A549 (cell line): ENCODE measurements at regions not wholly inside any gene's neighbourhood (a gene's known extent, or its start where the extent isn't known, plus 50 kb on each side); places are given as distances from the start of the nearest gene placed in this dataset.

Experiments used
- ATAC-seq, 2 experiments: fragments of 200-7000 bp in 1 of 2; fragments of >200 bp in 1 of 2; cut with Nextera tagmentation in 1 of 2; cut with Tn5 transposase in 1 of 2; 3 replicates each; pipeline versions ENCODE4 v1.8.0 to v1.9.1; 2018 to 2020; ENCODE audit warnings: mild to moderate bottlenecking in 1 of 2, moderate library complexity in 1 of 2
- CTCF ChIA-PET: fragments of 300-600 bp; sonication (Branson Sonifier 250); formaldehyde crosslinking; extraction: SDS; loops from one replicate; lab custom pipeline; 2021; ENCODE audit warnings: antibody characterized with exemption, inconsistent platforms; lab: Yijun Ruan, JAX
- POLR2A ChIA-PET: fragments of 350-600 bp; formaldehyde crosslinking; extraction: SDS; loops from one replicate; lab custom pipeline; 2021; ENCODE audit warnings: antibody characterized with exemption, inconsistent platforms; lab: Yijun Ruan, JAX
- DNase-seq, 2 experiments: peaks; one replicate each; pipeline versions ENCODE4 v3.0.0 to v3.0.0-alpha.2; 2011 to 2016; ENCODE audit warnings: low read depth in 1 of 2, low spot score in 1 of 2
- FAIRE-seq: peaks from 2 replicates; lab custom pipeline; 2011; peaks lifted over from hg19 to GRCh38; lab: Jason Lieb, UNC
- H3K27ac ChIP-seq, 2 experiments: fragments of >200 bp; sonication (Bioruptor Twin); formaldehyde crosslinking; 3 replicates each; pipeline ENCODE4 v1.5.1; 2016 to 2017
- H3K4me1 ChIP-seq: fragments of >200 bp; sonication (Bioruptor Twin); formaldehyde crosslinking; 3 replicates; pipeline ENCODE4 v1.6.1; 2016
- H3K4me2 ChIP-seq: fragments of >200 bp; sonication (Bioruptor Twin); formaldehyde crosslinking; 3 replicates; pipeline ENCODE4 v1.6.1; 2016
- H3K4me3 ChIP-seq: fragments of >200 bp; sonication (Bioruptor Twin); formaldehyde crosslinking; 3 replicates; pipeline ENCODE4 v1.5.1; 2016
- H3K9me3 ChIP-seq: fragments of >200 bp; sonication (Bioruptor Twin); formaldehyde crosslinking; 3 replicates; pipeline ENCODE4 v1.6.1; 2016
- CTCF ChIP-seq: fragments of >200 bp; sonication (Bioruptor Twin); formaldehyde crosslinking; IDR thresholded peaks from 3 replicates; pipeline ENCODE4 v1.5.1; 2016
- EP300 ChIP-seq, 2 experiments: fragments of >200 bp; sonication (Bioruptor Twin); formaldehyde crosslinking; IDR thresholded peaks; 2 replicates in 1 of 2; 3 replicates in 1 of 2; pipeline ENCODE4 v1.6.1; 2016 to 2017
- ESRRA ChIP-seq: fragments of 150-350 bp; IDR thresholded peaks from 2 replicates; pipeline ENCODE4 v1.6.1; 2014; ENCODE audit warnings: mild to moderate bottlenecking, low read length, borderline replicate concordance
- FOXS1 ChIP-seq: fragments of 250-450 bp; sonication (Bioruptor Pico); IDR thresholded peaks from 2 replicates; pipeline ENCODE4 v1.5.0; 2020; ENCODE audit warnings: mild to moderate bottlenecking, moderate library complexity
- HOXA7 ChIP-seq: fragments of 250-450 bp; sonication (Bioruptor Pico); IDR thresholded peaks from 2 replicates; pipeline ENCODE4 v1.5.0; 2020; ENCODE audit warnings: mild to moderate bottlenecking, moderate library complexity
- HOXB13 ChIP-seq: fragments of 250-450 bp; sonication (Bioruptor Pico); IDR thresholded peaks from 2 replicates; pipeline ENCODE4 v1.5.0; 2020; ENCODE audit warnings: low read depth, mild to moderate bottlenecking, moderate library complexity
- JUN ChIP-seq, 2 experiments: fragments of >200 bp; sonication (Bioruptor Twin); formaldehyde crosslinking; IDR thresholded peaks; 2 replicates in 1 of 2; 3 replicates in 1 of 2; pipeline ENCODE4 v1.6.1; 2016 to 2017
- JUNB ChIP-seq: fragments of >200 bp; sonication (Bioruptor Twin); formaldehyde crosslinking; IDR thresholded peaks from 2 replicates; pipeline ENCODE4 v1.6.1; 2016
- KDM5A ChIP-seq: fragments of 200-600 bp; sonication (generic); IDR thresholded peaks from 2 replicates; pipeline ENCODE4 v1.6.1; 2016; ENCODE audit warnings: antibody characterized with exemption, mild to moderate bottlenecking
- NFE2L2 ChIP-seq: fragments of 150-350 bp; conservative IDR thresholded peaks from 2 replicates; pipeline ENCODE4 v1.6.1; 2014; ENCODE audit warnings: low read length
- NPAS2 ChIP-seq: fragments of 250-450 bp; sonication (Bioruptor Pico); IDR thresholded peaks from 2 replicates; pipeline ENCODE4 v1.8.0; 2022; ENCODE audit warnings: mild to moderate bottlenecking, moderate library complexity, borderline replicate concordance
- NR3C1 ChIP-seq: fragments of >200 bp; sonication (Bioruptor Twin); formaldehyde crosslinking; IDR thresholded peaks from 3 replicates; pipeline ENCODE4 v1.6.1; 2017
- PBX3 ChIP-seq: IDR thresholded peaks from 2 replicates; pipeline ENCODE4 v1.6.1; 2012
- POLR2A ChIP-seq: IDR thresholded peaks from 2 replicates; pipeline ENCODE4 v1.6.1; 2012; ENCODE audit warnings: mild to moderate bottlenecking, low read length
- TFCP2L1 ChIP-seq: fragments of 250-450 bp; sonication (Bioruptor Pico); IDR thresholded peaks from 2 replicates; pipeline ENCODE4 v1.5.0; 2021; ENCODE audit warnings: mild to moderate bottlenecking
- USF2 ChIP-seq: fragments of 450-650 bp; IDR thresholded peaks from 2 replicates; pipeline ENCODE4 v1.6.1; 2014; ENCODE audit warnings: antibody characterized with exemption
- WGBS: methylation state at CpG from one replicate; pipeline ENCODE4 v1.1.6; 2017; ENCODE audit errors: missing lambda C conversion rate; 5-methylcytosine and 5-hydroxymethylcytosine counted together

DNA sequence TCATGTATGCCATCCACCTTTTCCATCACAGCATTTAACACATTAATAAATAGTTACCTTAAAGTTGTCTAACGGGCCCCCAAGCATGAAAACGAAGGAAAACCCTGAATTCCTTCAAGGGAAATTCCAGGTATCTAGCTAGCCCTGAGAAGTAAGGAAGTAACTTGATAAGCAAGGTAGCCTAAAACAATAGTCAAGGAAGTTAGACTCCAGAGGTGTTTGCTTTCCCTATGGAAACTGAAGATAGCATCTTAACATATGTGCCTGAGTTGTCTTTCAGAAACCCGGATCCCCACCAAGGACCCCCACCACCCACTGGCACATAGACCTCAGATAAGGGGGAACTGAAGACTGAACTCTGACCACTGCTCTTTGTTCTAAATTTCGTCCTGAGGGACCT is 127.4 kb downstream of the TBXT start:
- 0 out of 3 replicates have a peak, but pooled peaks cover under 1% of the 10 kb centered on the region for H3K4me1 ChIP-seq
- no peak overlapping the region for H3K4me2 ChIP-seq
- POLR2A ChIA-PET, result no interaction called here
- H3K4me3 ChIP-seq, result no peak overlapping the region
- CTCF ChIA-PET, result interaction anchor here (0.6 kb wide), 1 partner anchor 72 kb away, joined by 4 read pairs; no protein-coding TSS in a partner anchor
- TF ChIP-seq TFCP2L1, result no peak
- no peak for TF ChIP-seq NR3C1
- TF ChIP-seq HOXA7 (CRISPR knock-in tag), result no peak
- no peak for TF ChIP-seq JUNB
- no peak for TF ChIP-seq NPAS2 (CRISPR knock-in tag)
- no peak for TF ChIP-seq EP300 (IDR thresholded peaks at IDR 0.05)
- no peak for TF ChIP-seq HOXB13
- DNase-seq, result no peak
- ATAC-seq, result no peak
- H3K9me3 ChIP-seq, result no peaks in the 10 kb centered on the region; the same call in 2 of the 3 replicates
- WGBS, result 70% methylated on average over 4 of the region's 4 CpGs
- FAIRE-seq, result no peak
- no peak overlapping the region for H3K27ac ChIP-seq

DNA sequence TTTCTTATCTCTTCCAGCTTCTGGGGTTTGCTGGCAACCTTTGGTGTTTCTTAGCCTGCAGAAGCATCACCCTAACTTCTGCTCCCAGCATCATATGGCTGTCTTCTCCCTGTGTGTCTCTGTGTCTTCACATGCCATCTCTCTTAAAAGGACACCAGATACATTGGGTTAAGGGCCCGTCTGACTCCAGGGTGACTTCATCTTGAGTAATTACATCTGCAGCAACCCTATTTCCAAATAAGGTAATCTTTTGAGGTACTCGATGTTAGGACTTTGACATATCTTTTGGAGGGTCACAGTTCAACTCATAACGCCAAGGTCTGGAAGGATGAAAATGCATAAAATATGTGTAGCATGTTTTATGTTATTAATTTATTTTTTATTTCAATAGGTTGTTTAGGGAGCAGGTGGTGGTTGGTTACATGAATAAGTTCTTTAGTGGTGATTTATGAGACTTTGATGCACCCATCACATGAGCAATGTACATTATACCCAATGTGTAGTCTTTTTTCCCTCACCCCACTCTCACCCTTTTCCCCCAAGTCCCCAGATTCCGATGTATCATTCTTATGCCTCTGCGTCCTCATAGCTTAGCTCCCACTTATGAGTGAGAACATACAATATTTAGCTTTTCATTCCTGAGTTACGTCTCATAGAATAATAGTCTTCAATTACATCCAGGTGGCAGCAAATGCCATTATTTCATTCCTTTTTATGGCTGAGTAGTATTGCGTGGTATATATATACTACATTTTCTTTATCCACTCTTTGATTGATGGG is 131.1 kb downstream of the TBXT start:
- peaks cover 11% of the 10 kb centered on the region; the same call in 2 of the 3 replicates for H3K4me1 ChIP-seq

More for the DNA sequence above, 131.1 kb downstream of the TBXT start:
- H3K4me3 ChIP-seq, result no peak overlapping the region
- no peak overlapping the region for H3K27ac ChIP-seq
- H3K4me2 ChIP-seq, result no peak overlapping the region
- H3K9me3 ChIP-seq, result no peaks in the 10 kb centered on the region; the same call in 2 of the 3 replicates
- DNase-seq, result no peak
- no peak for TF ChIP-seq POLR2A
- TF ChIP-seq NFE2L2, result no peak
- TF ChIP-seq ESRRA, result no peak
- TF ChIP-seq KDM5A, result no peak
- no peak for TF ChIP-seq FOXS1
- TF ChIP-seq USF2, result no peak
- no peak for TF ChIP-seq JUN (IDR thresholded peaks at IDR 0.05)
- TF ChIP-seq CTCF, result no peak
- TF ChIP-seq PBX3, result no peak
- TF ChIP-seq, all 56 proteins: peak for 0
- no peak for ATAC-seq
- WGBS, result 58% methylated on average over 7 of the region's 7 CpGs
- no peak for FAIRE-seq
- POLR2A ChIA-PET, result no interaction called here
- CTCF ChIA-PET, result interaction anchor here (1.4 kb wide), 1 partner anchor 61 kb away, joined by 5 read pairs; no protein-coding TSS in a partner anchor
